OCI-LY1 (cell line): ENCODE measurements at regions not wholly inside any gene's neighbourhood (a gene's known extent, or its start where the extent isn't known, plus 50 kb on each side); places are given as distances from the start of the nearest gene placed in this dataset.

Experiments
- EZH2 ChIP-seq: fragments of 200-600 bp; sonication (generic), shearing (Covaris generic); IDR thresholded peaks from 2 replicates; pipeline ENCODE4 v1.8.0; 2017; ENCODE audit warnings: borderline replicate concordance, mixed run types, mild to moderate bottlenecking, antibody characterized with exemption, low read length, moderate library complexity, mixed read lengths
- TF ChIP-seq, protein P1 (sequence below): fragments of 200-600 bp; sonication (generic), shearing (Covaris generic); IDR thresholded peaks from 2 replicates; pipeline ENCODE4 v1.5.1; 2017; ENCODE audit warnings: mild to moderate bottlenecking, antibody characterized with exemption, low read length, moderate library complexity, mixed read lengths

DNA sequence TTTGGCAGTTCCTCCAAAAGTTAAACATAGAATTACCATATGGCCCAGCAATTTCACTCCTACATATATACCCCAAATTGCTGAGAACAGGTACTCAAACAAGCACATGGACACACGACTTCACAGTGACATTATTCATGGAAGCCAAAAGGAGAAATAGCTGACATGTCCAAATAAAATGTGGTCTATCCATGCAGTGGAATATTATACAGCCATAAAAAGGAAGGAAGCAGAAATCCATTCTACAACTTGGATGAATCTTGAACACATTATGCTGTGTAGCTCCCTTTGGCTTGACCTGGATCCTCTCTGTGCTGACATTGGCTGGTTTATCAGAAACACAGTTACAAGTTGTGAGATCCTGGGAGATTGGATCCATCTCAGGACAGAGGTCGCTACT lies 370.9 kb upstream of the EEF2KMT start:
- TF ChIP-seq, protein P1, sequence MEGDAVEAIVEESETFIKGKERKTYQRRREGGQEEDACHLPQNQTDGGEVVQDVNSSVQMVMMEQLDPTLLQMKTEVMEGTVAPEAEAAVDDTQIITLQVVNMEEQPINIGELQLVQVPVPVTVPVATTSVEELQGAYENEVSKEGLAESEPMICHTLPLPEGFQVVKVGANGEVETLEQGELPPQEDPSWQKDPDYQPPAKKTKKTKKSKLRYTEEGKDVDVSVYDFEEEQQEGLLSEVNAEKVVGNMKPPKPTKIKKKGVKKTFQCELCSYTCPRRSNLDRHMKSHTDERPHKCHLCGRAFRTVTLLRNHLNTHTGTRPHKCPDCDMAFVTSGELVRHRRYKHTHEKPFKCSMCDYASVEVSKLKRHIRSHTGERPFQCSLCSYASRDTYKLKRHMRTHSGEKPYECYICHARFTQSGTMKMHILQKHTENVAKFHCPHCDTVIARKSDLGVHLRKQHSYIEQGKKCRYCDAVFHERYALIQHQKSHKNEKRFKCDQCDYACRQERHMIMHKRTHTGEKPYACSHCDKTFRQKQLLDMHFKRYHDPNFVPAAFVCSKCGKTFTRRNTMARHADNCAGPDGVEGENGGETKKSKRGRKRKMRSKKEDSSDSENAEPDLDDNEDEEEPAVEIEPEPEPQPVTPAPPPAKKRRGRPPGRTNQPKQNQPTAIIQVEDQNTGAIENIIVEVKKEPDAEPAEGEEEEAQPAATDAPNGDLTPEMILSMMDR = no peak
- TF ChIP-seq EZH2 = no peak
